ENCODE measurements at regions not wholly inside any gene's neighbourhood (a gene's known extent, or its start where the extent isn't known, plus 50 kb on each side); places are given as distances from the start of the nearest gene placed in this dataset.

DNA sequence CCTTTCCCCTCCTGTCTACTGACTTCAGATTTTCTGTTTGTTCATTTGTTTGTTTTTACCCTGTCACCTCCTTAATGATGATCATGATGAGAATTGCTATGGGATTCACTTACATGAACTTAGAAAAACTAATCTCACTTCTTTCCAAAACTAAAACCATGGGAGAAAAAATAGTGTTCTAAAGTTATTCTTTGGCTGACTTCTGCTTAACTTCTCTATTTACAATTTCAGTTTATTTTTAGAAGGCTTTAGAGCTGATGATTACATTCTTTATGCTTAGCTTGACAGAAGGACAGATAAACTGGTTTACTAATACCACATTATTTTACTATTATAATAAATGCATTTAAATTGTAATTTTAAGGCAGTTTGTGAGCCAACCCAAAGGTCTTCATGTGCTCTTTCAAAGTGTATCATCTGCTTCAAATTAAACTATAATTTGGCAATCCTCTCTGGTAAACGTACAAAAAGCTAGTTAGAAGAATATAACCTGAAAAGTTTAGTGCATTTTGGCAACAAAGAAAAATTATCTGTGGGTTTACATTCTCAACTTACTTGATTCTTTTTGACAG lies 676.8 kb upstream of the UBE2E2 start:
- Histone ChIP-seq H3K4me2 (no peak overlapping the region), H3K79me2 (ENCODE audit: insufficient read depth) (no peaks in the 10 kb centered on the region), H2AFZ (ENCODE audit: low read depth) (no peak overlapping the region), H3K4me3 (ENCODE audit: low read depth in 2 of 2, low read length in 1 of 2) (no peak overlapping the region), H3K36me3 (replicated peaks in 1 of 2; ENCODE audit: control insufficient read depth in 1 of 2, insufficient read depth in 2 of 2, low read length in 1 of 2) (no peaks in the 10 kb centered on the region), H3K9me3 (no peaks in the 10 kb centered on the region), H3F3A (replicated peaks; ENCODE audit: insufficient read depth) (no peaks in the 10 kb centered on the region), H3K9ac (no peak overlapping the region), H3K4me1 (ENCODE audit: control insufficient read depth in 1 of 2, insufficient read depth in 2 of 2, low read depth in 1 of 2, low read length in 1 of 2) (no peaks in the 10 kb centered on the region; a peak in 1 of 4 replicates), H4K20me1 (ENCODE audit: insufficient read depth) (no peaks in the 10 kb centered on the region), H3K27ac (ENCODE audit: low read depth in 2 of 2, low read length in 1 of 2) (no peak overlapping the region), H3K27me3 (ENCODE audit: insufficient read depth) (no peaks in the 10 kb centered on the region), H3K9me2 (no peaks in the 10 kb centered on the region)
- WGBS (ENCODE audit: low lambda C conversion rate), result 5% methylated on average over 1 of the region's 1 CpG
- POLR2A ChIA-PET, result no interaction called here
- CTCF ChIA-PET, result no interaction called here
- DNase-seq, result no peak
- TF ChIP-seq, protein P1, sequence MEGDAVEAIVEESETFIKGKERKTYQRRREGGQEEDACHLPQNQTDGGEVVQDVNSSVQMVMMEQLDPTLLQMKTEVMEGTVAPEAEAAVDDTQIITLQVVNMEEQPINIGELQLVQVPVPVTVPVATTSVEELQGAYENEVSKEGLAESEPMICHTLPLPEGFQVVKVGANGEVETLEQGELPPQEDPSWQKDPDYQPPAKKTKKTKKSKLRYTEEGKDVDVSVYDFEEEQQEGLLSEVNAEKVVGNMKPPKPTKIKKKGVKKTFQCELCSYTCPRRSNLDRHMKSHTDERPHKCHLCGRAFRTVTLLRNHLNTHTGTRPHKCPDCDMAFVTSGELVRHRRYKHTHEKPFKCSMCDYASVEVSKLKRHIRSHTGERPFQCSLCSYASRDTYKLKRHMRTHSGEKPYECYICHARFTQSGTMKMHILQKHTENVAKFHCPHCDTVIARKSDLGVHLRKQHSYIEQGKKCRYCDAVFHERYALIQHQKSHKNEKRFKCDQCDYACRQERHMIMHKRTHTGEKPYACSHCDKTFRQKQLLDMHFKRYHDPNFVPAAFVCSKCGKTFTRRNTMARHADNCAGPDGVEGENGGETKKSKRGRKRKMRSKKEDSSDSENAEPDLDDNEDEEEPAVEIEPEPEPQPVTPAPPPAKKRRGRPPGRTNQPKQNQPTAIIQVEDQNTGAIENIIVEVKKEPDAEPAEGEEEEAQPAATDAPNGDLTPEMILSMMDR (IDR thresholded peaks at IDR 0.05), result no peak

DNA sequence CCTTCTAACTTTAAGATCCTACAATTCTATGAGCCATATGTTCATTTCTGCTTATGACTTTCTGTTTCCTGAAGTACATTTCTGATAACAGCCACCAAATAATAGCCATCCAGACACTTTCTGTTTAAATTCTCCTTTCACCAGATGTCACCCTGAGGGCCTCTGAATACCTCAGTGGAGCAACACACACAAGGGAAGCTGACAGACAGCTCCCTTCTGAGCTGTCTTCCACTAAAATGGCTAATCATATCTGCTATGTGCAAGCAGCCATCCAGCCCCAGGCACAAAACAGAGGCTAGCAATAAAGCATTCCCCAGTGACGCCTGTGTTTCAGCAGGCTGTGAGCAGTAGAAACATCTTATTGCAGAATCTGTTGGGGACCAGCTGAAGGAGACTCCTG lies 666.6 kb upstream of the UBE2E2 start:
- H3K4me3 ChIP-seq (ENCODE audit: low read depth in 2 of 2, low read length in 1 of 2), result no peak overlapping the region
- H2AFZ ChIP-seq (ENCODE audit: low read depth), result no peak overlapping the region
- DNase-seq, result peak; percentile 74
- no peak overlapping the region for H3K4me2 ChIP-seq
- 43% methylated on average over 1 of the region's 1 CpG for WGBS (ENCODE audit: low lambda C conversion rate)
- H3K9me3 ChIP-seq, result no peaks in the 10 kb centered on the region
- H3K79me2 ChIP-seq (ENCODE audit: insufficient read depth), result no peaks in the 10 kb centered on the region
- no peaks in the 10 kb centered on the region for H3K36me3 ChIP-seq (replicated peaks in 1 of 2; ENCODE audit: control insufficient read depth in 1 of 2, insufficient read depth in 2 of 2, low read length in 1 of 2)
- POLR2A ChIA-PET, result no interaction called here
- H3K9ac ChIP-seq, result no peak overlapping the region
- no peaks in the 10 kb centered on the region for H4K20me1 ChIP-seq (ENCODE audit: insufficient read depth)
- CTCF ChIA-PET, result interaction anchor here (1.2 to 1.5 kb wide), 2 partner anchors 12 to 352 kb away, joined by 3 to 4 read pairs; no protein-coding TSS in a partner anchor
- no peaks in the 10 kb centered on the region for H3K9me2 ChIP-seq
- peak overlapping the region in 1 of 2 experiments; percentile 96; a peak in 2 of 4 replicates for H3K27ac ChIP-seq (ENCODE audit: low read depth in 2 of 2, low read length in 1 of 2)
- H3K4me1 ChIP-seq (ENCODE audit: control insufficient read depth in 1 of 2, insufficient read depth in 2 of 2, low read depth in 1 of 2, low read length in 1 of 2), result peaks cover 0 to 22% of the 10 kb centered on the region in 2 experiments; a peak in 2 of 4 replicates
- H3F3A ChIP-seq (replicated peaks; ENCODE audit: insufficient read depth), result no peaks in the 10 kb centered on the region
- H3K27me3 ChIP-seq (ENCODE audit: insufficient read depth), result no peaks in the 10 kb centered on the region
- TF ChIP-seq, protein P2, sequence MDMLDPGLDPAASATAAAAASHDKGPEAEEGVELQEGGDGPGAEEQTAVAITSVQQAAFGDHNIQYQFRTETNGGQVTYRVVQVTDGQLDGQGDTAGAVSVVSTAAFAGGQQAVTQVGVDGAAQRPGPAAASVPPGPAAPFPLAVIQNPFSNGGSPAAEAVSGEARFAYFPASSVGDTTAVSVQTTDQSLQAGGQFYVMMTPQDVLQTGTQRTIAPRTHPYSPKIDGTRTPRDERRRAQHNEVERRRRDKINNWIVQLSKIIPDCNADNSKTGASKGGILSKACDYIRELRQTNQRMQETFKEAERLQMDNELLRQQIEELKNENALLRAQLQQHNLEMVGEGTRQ (IDR thresholded peaks at IDR 0.05; ENCODE audit: borderline replicate concordance, low read depth, low read length), result no peak
- TF ChIP-seq MEF2A (IDR thresholded peaks at IDR 0.05; ENCODE audit: borderline replicate concordance, low read depth), result no peak
- TF ChIP-seq, protein P3, sequence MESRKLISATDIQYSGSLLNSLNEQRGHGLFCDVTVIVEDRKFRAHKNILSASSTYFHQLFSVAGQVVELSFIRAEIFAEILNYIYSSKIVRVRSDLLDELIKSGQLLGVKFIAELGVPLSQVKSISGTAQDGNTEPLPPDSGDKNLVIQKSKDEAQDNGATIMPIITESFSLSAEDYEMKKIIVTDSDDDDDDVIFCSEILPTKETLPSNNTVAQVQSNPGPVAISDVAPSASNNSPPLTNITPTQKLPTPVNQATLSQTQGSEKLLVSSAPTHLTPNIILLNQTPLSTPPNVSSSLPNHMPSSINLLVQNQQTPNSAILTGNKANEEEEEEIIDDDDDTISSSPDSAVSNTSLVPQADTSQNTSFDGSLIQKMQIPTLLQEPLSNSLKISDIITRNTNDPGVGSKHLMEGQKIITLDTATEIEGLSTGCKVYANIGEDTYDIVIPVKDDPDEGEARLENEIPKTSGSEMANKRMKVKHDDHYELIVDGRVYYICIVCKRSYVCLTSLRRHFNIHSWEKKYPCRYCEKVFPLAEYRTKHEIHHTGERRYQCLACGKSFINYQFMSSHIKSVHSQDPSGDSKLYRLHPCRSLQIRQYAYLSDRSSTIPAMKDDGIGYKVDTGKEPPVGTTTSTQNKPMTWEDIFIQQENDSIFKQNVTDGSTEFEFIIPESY (IDR thresholded peaks at IDR 0.05; ENCODE audit: borderline replicate concordance, low read depth), result no peak
- TF ChIP-seq MXI1 (IDR thresholded peaks at IDR 0.05; ENCODE audit: low read depth, low read length), result peak; percentile 49; the same call in 1 of the 2 replicates
- no peak for TF ChIP-seq TEAD4 (IDR thresholded peaks at IDR 0.05; ENCODE audit: borderline replicate concordance, insufficient read depth)
- TF ChIP-seq EP300 (IDR thresholded peaks at IDR 0.05; ENCODE audit: borderline replicate concordance in 1 of 2, low read depth in 1 of 2, low read length in 1 of 2), result peak in 1 of 2 experiments; percentile 97; a peak in 2 of 4 replicates
- TF ChIP-seq TCF12 (IDR thresholded peaks at IDR 0.05), result peak; percentile 39
- 0 out of 2 replicates have a peak, but pooled peaks have one; percentile 18 for TF ChIP-seq POLR2AphosphoS5 (IDR thresholded peaks at IDR 0.05; ENCODE audit: low read depth, low read length)
- TF ChIP-seq FOXM1 (IDR thresholded peaks at IDR 0.05; ENCODE audit: low read depth), result no peak
- TF ChIP-seq, protein P4, sequence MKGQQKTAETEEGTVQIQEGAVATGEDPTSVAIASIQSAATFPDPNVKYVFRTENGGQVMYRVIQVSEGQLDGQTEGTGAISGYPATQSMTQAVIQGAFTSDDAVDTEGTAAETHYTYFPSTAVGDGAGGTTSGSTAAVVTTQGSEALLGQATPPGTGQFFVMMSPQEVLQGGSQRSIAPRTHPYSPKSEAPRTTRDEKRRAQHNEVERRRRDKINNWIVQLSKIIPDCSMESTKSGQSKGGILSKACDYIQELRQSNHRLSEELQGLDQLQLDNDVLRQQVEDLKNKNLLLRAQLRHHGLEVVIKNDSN (IDR thresholded peaks at IDR 0.05; ENCODE audit: borderline replicate concordance, low read depth), result no peak
- no peak for TF ChIP-seq TAF1 (IDR thresholded peaks at IDR 0.05; ENCODE audit: borderline replicate concordance, low read depth, low read length)
- no peak for TF ChIP-seq RXRA (IDR thresholded peaks at IDR 0.05; ENCODE audit: borderline replicate concordance, low read depth)
- TF ChIP-seq SMC3 (IDR thresholded peaks at IDR 0.05; ENCODE audit: low read depth, low read length), result no peak
- TF ChIP-seq, protein P1 (IDR thresholded peaks at IDR 0.05), result no peak
- TF ChIP-seq CHD2 (IDR thresholded peaks at IDR 0.05; ENCODE audit: low read length, partially characterized antibody), result peak; percentile 93
- peak; percentile 90 for TF ChIP-seq GATA2 (CRISPR knock-in tag; IDR thresholded peaks at IDR 0.05)
- peak; percentile 98 for TF ChIP-seq FOXJ3 (CRISPR knock-in tag; IDR thresholded peaks at IDR 0.05)
- peak; percentile 100 for TF ChIP-seq RCOR1 (IDR thresholded peaks at IDR 0.05; ENCODE audit: low read length)

All from SK-N-SH (cell line).